Stimulated activated CD8-positive, alpha-beta memory T cell treated with anti-CD3 and anti-CD28 coated beads, Interleukin-7, amount 100 ng/mL, for 24 hours (primary cell): ENCODE measurements at regions not wholly inside any gene's neighbourhood (a gene's known extent, or its start where the extent isn't known, plus 50 kb on each side); places are given as distances from the start of the nearest gene placed in this dataset.
"Not testable (repeated sequence)": the region's sequence is repeated elsewhere in the genome, so short reads cannot be mapped to it uniquely, and the experiment has no call there.

ENCODE experiments used
- DNase-seq: peaks from one replicate; pipeline ENCODE4 v3.0.0-alpha.2; 2020; ENCODE audit warnings: low read depth

DNA sequence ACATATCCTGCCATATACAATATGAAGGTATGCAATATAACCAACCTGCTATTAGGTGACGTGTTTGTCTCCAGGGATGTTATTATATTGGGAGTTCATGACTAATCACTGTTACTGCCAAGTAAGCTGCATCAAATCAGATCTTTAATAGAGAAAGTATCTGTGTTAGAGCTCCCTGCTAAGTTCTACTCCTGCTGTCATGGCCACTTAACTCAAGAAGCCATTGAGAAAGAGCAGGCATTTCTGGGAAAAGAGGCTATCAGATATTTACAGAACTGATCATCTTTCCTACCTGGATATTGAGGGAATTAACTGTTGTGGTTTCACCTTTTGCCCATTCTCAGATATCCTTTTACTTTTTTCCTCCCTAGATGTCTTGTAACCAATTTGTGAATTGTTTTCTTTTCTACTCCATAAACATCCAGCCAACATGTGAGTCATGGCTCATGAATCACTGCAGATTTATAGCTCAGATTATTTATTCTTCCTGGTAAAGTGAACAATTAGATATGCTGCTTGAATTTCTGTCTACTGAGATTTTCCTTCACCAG is 634.8 kb upstream of the FAM174A start:
- DNase-seq: no peak

DNA sequence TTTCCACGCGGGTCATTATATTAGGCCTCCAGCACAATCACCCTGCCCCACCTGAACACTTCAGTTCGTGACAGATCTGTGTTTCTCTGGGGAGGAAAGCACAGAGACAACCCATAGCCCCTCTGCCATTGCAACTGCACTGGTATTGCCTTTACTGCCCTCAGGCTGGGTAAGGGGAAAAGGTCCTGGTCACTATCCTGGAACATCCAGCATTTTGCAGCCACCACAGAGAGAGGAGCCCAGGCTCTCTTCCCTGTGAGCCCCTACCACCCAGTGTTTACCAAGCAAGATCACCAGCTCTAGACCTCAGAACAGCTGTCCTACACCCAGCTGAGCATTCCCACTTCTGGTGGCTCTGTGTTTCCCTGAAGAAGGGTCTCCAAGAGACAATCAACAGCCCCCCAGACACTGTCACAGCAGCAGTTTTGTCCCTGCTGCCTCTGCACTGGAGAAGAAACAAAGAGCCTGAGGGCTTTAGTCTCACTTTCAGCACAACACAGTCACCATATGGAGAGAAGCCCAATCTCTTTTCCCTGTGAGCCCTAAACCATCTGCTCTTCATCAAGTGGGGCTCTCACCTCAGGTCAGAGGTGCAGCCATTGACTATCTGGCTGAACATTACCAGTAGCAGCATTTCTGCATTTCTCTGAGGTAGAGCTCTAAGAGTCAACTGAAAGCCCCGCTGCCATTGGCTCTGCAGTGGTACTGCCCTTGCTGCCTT is 655.2 kb upstream of the FAM174A start:
- DNase-seq: no peak

DNA sequence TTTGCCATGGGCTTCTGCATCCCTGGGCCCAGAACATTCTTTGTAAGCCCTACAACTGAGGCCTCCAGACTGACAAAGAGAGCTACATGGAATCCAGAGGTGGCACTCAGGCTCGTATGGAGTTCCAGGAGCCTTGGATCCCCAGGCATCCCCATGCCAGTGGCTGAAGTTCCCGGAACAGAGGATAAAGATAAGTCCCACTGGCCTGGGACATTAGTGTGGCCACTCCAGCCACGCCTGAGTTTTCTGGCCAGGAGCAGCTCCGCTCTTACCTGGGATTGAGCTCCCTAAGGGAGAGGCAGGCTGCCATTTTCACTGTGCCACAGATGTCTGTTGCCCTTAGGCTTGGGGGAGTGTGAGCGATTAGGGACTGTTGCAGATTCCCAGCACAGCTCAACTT is 656.3 kb upstream of the FAM174A start:
- no peak for DNase-seq

DNA sequence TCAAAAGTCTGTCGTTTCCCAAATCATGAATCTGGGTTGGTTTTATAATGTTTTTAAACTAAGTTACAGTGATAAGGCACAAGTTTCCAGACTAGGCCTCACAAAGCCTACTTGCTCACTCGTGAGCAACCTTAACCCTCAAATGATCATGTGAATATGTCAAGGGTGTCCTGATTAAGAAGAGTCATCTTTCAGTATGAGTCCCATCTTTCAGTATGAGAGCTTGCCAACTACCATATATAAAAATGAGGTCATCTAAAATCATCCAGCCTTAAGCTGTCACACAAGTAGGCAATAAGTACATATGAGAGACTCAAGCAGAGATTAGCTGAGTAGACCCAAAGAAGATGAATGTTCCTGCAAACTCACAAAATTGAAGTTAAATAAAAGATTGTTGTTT is 668.4 kb upstream of the FAM174A start:
- no peak for DNase-seq

DNA sequence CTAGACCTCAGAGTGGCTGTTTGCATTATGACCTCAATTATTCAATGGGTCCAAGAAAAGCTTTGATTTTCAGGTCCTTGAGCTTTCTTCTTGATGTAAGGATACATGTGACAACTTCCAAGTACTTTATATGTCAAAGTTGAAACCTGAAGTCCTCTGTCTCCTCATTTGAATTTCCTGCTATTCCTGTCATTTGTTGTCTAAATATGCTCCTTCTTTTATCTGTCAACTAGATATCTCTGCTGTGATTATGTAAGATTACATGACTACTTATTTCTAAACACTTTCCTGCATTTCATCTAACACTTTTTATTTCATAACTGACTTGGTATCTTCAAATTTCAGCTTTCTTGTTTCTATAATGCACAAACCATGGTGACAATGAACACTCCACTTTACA is 670.0 kb upstream of the FAM174A start:
- DNase-seq: no peak

DNA sequence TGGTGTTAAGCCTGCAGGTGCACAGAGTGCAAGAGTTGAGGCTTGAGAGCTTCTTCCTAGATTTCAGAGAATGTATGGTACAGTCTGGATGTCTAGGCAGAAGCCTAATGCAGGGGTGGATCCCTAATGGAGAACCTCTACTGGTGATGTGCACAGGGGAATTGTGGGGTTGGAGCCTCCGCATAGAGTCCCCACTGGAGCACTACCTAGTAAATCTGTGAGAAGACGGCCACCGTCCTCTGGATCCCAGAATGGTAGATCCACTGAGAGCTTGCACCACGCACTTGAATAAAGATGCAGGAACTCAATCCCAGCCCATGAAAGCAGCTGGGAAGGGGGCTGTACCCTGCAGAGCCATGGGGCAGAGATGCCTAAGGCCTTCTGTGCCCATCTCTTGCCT is 699.4 kb upstream of the FAM174A start:
- no peak for DNase-seq

DNA sequence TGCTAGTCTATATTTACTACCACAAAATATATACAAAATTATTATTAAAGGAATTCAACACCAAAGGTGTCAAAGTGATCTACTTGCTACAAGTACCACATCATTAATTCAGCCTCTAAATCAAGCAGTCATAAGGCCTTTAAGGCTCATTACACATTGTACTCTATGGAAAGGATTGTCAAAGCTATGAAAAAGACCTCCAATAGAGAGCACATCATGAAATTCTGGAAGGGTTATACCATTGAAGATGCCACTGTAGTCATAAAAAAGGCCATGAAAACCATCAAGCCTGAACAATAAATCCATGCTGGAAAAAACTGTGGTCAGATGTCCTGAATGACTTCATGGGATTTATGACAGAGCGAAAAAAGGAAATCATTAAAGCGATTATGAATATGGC is 708.0 kb upstream of the FAM174A start:
- DNase-seq: no peak

DNA sequence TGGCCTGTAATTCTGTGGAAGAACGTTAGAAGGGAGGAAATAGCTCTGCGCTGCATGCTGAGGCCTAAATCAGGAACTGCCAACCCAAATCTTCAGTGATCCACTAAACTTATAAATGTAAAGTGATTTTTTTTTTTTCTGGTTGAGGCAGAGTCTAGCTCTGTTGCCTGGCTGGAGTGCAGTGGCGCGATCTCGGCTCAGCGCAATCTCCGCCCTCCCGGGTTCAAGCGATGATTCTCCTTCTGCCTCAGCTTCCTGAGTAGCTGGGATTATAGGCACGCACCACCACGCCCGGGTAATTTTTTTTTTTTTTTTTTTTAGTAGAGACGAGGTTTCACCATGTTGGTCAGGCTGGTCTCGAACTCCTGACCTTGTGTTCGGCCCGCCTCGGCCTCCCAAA is 717.4 kb upstream of the FAM174A start:
- DNase-seq: no peak

DNA sequence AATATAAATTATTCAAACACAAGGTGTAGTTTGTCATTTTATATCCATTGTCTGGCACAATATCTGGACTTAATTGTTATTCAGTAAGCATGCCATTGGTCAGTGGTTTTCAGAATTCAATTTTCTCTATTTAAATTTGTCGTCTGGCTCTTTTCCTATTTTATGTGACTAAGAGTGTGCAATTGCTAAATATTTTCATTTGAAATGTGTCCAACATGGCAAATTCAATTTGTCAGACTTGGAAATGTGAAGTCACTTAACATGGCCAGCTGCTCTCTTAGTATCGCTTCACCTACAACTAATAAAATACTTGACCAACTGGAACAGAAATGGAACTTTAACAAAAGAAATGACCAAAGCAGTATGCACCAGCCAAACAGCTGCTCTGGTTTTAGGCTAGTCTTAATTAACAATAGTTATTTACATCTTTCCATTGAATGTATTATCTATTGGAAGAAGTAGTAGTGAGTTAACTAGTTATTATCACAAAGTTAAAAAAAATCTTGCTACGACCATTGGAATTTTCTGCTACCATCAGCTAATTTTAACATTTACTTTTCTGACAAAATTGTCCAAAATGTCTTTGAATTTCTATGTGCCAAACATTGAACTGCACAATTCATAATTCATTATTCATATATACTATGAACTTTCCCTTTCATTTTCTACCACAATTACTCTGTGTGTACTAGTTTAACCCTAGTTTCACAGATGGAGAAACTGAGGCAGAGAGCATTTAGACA is 720.7 kb upstream of the FAM174A start:
- no peak for DNase-seq

DNA sequence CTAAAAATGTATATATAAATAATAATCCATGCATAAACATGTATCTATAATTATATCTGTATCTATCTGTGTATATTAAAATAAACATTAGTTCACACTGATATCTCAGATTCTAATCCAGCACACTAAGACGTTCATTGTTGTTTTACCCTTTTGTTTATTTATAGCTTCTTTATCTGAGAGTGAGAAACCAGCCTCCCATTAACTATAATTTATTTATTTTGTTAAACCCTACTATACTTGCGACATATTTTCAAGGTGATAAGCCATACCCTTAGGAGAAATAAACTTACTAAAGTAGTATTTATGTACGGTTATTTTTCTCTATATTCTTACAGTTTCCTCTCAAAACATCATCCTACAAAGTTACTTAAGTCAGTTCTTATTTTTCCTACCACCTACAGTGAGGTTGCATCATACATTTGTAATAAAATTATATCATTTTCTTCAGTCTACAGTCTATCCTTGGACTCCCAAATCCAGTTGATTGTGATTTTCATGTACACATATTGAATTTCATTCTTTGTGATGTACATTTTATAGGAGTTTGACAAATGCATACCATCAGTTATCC is 726.4 kb upstream of the FAM174A start:
- no peak for DNase-seq

DNA sequence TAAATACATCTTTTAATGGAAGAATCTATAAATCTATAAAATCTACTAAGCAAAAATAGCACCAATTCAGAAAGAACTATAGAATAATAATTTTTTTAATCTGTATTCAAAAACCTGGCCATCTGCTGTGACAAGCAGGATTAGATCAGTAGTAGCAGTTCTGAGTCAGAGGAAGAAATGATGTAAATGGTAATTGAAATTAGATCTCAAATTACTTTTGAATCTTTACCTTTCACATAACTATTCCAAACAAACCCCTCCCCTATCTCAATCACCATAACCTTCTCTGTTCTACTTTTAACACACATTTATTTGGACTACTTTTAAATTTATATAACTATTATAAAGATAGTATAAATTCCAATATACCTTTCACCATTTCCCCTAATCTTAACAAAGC is 727.8 kb upstream of the FAM174A start:
- DNase-seq: no peak

DNA sequence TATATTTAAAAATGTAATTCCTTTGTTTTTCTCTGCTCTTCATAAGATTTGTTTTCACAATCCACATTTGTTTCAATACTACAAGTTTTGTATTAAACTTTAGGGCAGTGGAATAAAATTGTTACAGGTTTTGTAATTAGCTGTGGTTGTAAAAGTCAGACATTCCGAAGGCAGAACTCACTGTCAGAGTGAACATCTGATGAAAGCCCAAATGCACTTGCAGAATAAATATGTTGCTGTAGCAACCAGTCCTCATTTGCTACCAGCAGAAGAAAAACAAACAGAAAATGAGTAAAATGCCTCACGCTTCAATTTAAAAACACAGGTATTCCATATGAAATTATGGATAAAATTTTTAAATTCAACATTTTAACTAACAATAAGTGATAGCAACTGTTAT is 740.1 kb upstream of the FAM174A start:
- no peak for DNase-seq

DNA sequence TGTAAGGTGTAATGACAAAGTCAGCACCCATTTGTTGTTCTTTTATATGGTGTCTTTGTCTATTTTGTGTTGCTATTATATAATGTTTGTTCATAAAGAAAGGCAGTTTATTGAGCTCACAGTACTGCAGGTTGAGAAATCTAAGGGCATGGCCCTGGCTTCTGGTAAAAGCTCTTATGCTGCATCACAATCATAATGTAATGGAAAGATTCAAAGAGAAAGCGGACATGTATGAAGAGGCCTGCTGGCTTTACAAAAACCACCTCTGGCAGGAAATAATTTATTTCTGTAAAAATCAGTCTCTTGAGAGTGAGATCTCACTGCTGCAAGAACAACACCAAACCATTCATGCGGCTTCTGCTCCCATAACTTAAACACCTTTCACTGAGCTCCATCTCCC is 746.7 kb upstream of the FAM174A start:
- DNase-seq: no peak

DNA sequence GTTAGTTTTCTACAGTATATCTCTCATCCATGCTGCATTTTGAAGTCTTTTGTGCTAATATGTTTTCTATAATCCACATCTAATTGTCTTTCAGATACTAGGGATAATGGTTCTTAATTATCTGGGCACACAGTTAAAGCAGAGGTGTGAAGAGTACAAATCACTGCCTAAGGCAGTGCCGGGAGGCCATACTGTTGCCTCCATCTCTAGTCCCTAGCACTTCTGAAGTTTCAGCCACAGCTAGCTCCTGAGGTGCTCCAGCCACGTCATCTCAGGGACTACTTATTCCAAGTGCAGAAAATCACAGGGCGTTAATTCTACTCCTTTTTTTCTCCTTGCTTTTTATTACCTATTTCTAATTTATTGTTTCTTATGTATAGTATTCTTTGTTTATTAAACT is 760.0 kb upstream of the FAM174A start:
- DNase-seq: no peak

DNA sequence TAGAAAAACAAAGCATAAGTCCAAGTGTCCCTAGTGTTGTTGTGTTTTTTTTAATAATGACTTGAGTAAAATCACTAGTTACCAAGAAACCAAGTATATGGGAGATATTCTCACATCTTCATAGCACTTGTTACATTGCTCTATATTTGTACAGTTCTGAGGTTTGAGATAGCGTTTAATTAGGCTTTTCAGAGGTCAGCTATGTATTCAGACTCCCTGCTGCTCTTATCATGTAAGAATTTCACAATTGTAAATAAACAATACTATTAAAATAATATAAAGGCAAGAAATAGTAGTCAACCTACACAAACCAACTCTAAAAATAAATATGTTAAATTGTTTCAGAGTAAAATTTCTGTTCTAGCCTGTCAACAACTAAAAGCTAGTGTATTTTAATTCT is 761.9 kb upstream of the FAM174A start:
- DNase-seq: no peak

DNA sequence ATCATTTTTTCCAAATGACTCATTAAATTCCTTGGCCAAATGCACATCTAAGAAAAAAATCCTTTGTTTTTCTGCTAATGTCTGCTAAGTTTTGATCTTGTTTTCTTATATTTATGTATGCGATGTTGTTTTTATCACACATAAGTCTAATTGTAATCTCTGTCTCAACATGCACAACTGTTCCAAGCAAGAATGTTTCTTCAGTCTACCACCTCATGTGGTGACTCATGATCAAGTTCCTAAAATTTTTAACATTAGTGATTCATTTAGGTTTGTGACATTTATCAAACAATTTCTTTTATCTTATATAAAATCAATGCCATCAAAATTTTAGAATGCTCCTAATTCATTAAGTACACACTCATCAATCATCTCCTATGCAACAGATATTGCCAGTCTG is 763.9 kb upstream of the FAM174A start:
- no peak for DNase-seq

DNA sequence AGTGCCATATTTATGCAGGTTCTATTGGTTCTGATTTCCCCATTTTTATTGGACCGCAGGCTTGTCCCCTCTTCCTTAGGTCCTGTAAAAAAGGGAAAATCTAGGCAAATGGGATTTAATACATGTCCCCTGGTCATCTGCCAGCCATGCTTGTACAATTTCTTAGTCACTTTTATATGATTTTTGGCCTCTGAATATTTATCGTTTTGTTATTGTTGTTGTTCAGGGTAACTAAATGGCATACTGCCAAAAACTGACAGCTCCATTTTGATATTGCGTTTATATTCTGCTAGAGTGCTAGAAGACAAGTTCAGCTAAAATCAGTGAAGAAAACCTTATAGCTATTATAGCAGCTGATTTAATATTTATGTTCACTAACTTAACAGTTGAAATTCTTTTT is 770.2 kb upstream of the FAM174A start:
- no peak for DNase-seq

DNA sequence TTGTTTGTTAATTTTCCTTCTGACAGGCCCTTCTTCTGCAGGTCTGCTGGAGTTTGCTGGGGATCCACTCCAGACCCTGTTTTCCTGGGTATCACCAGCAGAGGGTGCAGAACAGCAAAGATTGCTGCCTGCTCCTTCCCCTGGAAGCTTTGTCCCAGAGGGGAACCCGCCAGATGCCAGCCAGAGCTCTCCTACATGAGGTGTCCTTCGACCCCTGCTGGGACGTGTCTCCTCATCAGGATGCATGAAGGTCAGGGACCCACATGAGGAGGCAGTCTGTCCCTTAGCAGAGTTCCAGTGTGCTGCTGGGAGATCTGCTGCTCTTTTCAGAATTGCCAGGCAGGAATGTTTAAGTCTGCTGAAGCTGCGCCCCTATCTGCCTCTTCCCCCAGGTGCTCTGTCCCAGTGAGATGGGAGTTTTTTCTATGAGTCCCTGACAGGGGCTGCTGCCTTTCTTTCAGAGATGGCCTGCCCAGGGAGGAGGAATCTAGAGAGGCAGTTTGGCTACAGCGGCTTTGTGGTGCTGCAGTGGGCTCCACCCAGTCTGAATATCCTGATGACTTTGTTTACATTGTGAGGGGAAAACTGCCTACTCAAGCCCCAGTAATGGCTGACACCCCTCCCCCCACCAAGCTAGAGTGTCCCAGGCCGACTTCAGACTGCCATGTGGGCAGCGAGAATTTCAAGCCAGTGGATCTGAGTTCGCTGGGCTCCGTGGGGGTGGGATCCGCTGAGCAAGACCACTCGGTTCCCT is 772.0 kb upstream of the FAM174A start:
- no peak for DNase-seq

DNA sequence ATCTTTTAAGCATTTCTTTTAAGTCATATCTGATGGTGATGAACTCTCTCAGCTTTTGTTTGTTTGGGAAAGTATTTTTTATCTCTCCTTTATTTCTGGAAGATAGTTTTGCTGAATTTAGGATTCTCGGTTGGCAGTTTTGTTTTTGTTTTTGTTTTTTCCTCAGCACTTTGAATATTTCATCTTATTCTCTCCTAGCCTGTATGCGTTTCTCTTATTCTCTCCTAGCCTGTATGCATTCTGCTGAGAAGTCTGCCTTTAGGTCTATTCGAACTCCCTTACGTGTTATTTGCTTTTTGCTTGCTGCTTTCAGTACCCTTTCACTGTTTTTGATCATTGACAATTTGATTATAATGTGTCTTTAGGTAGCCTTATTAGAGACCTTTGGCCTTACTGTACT is 787.8 kb upstream of the FAM174A start:
- DNase-seq: no peak

DNA sequence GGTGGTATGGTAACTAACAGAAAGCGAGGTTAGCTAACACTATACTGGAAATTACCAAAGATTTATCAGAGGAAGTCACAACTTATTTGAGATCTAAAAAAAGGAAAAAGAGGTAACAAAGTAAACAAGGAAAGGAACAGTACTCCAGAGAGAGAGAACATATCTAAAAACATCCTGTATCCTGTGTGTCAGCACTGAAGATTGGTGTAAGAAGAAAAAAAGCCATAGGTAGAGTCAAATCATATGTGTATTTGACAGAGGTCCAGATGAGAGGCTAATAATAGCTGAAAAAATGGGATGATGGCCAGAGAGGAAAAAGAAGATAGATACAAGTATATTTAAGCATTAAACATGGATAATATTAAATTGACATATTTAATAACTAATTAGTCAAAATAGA is 802.0 kb upstream of the FAM174A start:
- DNase-seq: not testable (repeated sequence)

DNA sequence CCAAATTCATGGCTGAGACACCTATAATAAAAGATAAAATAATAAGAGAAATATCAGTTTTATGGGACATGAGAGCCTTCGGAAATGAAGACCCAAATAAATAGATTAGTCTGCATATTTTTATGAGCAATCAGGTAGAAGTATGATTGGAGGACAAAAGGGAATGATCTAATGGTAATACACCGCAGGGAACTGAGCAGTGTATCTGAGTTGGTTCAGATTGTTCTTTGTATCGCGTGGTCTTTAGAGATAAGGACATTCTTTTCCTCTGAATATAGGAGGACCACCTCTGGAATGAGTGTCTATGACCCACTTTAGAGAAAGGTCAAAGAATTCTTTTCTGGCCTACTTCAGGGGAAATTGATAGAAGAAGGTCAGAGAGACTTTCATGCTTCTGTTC is 801.8 kb upstream of the CHD1 start:
- not testable (repeated sequence) for DNase-seq

DNA sequence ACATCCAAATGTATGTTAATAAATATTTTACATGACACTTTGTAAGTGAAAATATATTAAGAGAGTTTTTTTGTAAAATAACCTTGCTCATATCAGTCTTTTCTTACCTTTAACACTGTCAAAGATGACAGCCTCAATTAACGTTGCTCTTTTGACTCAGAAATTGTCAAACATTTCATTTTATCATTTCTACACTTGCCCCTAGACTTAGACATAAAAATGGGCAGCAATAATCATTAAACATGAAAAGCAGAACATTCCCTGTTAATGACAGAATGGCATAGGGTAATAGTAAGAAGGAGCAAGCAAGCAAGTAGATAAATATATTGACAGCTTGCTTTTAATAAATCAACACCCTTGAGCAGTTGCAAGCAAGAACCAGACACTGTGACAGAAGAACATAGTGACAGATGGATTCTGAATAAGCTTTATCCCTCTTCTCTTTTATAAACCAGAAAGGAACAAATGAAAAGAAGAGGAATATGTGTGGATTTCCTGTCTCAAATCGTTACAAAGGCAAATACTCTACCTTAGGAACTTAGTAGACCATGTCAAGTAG is 796.0 kb upstream of the CHD1 start:
- DNase-seq: no peak
